Naive thymus-derived CD8-positive, alpha-beta T cell (primary cell): ENCODE measurements at regions not wholly inside any gene's neighbourhood (a gene's known extent, or its start where the extent isn't known, plus 50 kb on each side); places are given as distances from the start of the nearest gene placed in this dataset. TPM values are rescaled to one million over a fixed set of nuclear protein-coding genes. Genes with fewer than 3 reads are reported as not detected.
"Not testable (repeated sequence)": the region's sequence is repeated elsewhere in the genome, so short reads cannot be mapped to it uniquely, and the experiment has no call there.

Experiments
- ATAC-seq, 2 donors: fragments of 150-1000 bp; cut with Tn5 transposase in 1 of 2; sonication (Bioruptor Pico), chemical (Tn5 transposase) in 1 of 2; 1 replicate in 1 of 2; 2 replicates in 1 of 2; pipeline ENCODE4 v1.10.0; 2021; ENCODE audit warnings: mild to moderate bottlenecking in 2 of 2, moderate library complexity in 2 of 2
- POLR2A ChIA-PET: fragments of 350-600 bp; sonication (Branson Sonifier 250); formaldehyde crosslinking; loops from one replicate; lab custom pipeline; 2021; ENCODE audit warnings: antibody characterized with exemption; lab: Charles Lee
- DNase-seq, 10 donors: peaks; one replicate each; pipeline versions ENCODE4 v3.0.0 to v3.0.0-alpha.2; 2020 to 2022
- H3K27ac Mint-ChIP-seq, 10 donors: one replicate each; pipeline ENCODE4 v1.8.0; 2020 to 2022; ENCODE audit warnings: mild to moderate bottlenecking in 10 of 10, mixed read lengths in 10 of 10, moderate library complexity in 4 of 10, inconsistent platforms in 1 of 10
- H3K27me3 Mint-ChIP-seq, 5 donors: one replicate each; pipeline ENCODE4 v1.8.0; 2021 to 2022; ENCODE audit warnings: mixed read lengths in 5 of 5
- H3K36me3 Mint-ChIP-seq, 3 donors: one replicate each; pipeline ENCODE4 v1.8.0; 2020 to 2022; ENCODE audit warnings: mixed read lengths in 3 of 3, mild to moderate bottlenecking in 2 of 3, inconsistent platforms in 1 of 3
- H3K4me1 Mint-ChIP-seq, 4 donors: one replicate each; pipeline ENCODE4 v1.8.0; 2021 to 2022; ENCODE audit warnings: mixed read lengths in 4 of 4
- H3K4me3 Mint-ChIP-seq, 10 donors: one replicate each; pipeline ENCODE4 v1.8.0; 2020 to 2022; ENCODE audit warnings: mild to moderate bottlenecking in 10 of 10, mixed read lengths in 10 of 10, moderate library complexity in 6 of 10, inconsistent platforms in 1 of 10
- H3K9me3 Mint-ChIP-seq, 9 donors: one replicate each; pipeline ENCODE4 v1.8.0; 2020 to 2022; ENCODE audit warnings: mixed read lengths in 9 of 9, mild to moderate bottlenecking in 3 of 9, inconsistent platforms in 1 of 9, moderate library complexity in 1 of 9
- microRNA-seq: library from miRNA; unstranded; fragments of <30 nt; microRNA quantifications from one replicate; pipeline ENCODE4 v1.2.0, GENCODE V29; 2022; ENCODE audit warnings: borderline microRNAs expressed

DNA sequence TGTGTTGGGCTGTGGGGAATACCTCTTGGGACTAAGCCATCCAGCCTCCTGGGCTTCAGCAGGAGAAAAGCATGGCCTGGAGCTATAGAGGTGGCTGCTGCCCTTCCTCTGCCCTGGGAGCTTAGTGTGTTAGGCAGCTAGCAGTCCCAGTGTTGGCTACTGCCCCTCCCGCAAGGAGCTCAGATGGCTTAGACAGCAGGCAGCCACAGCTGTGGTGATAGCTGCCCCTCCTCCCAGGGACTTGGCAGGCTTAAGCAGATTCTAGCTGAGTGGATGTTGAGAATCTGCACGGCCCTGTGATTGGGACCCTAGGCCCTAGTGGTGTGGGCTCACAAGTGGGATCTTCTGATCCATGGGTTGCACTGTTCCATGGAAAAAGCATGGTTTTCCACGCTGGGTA is 264.5 kb downstream of the TDRD3 start:
- Mint-ChIP-seq H3K9me3 (peaks cover 0 to 35% (median 6%) of the 10 kb centered on the region in 9 donors), H3K4me1 (peaks cover 0 to 3% (median 0%) of the 10 kb centered on the region in 4 donors), H3K27ac (no peak overlapping the region), H3K4me3 (no peak overlapping the region), H3K27me3 (peaks cover 0 to 9% (median 0%) of the 10 kb centered on the region in 5 donors), H3K36me3 (no peaks in the 10 kb centered on the region)
- ATAC-seq (no peak), DNase-seq (no peak)
- POLR2A ChIA-PET, result no interaction called here

DNA sequence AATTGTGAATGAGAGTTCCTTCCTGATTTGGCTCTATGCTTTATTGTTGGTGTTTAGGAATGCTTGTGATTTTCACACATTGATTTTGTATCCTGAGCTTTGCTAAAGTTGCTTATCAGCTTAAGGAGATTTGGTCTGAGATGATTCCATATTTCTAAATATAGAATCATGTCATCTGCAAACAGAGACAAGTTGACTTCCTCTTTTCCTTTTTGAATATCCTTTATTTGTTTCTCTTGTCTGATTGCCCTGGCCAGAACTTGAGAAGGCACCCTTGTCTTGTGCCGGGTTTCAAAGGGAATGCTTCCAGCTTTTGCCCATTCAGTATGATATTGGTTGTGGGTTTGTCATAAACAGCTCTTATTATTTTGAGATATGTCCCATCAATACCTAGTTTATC is 260.6 kb downstream of the TDRD3 start:
- H3K27me3 Mint-ChIP-seq, H3K4me1 Mint-ChIP-seq, H3K36me3 Mint-ChIP-seq, DNase-seq, ATAC-seq, POLR2A ChIA-PET, H3K27ac Mint-ChIP-seq, H3K4me3 Mint-ChIP-seq: not testable (repeated sequence)
- H3K9me3 Mint-ChIP-seq, result peaks cover 0 to 28% (median 1%) of the 10 kb centered on the region in 9 donors

DNA sequence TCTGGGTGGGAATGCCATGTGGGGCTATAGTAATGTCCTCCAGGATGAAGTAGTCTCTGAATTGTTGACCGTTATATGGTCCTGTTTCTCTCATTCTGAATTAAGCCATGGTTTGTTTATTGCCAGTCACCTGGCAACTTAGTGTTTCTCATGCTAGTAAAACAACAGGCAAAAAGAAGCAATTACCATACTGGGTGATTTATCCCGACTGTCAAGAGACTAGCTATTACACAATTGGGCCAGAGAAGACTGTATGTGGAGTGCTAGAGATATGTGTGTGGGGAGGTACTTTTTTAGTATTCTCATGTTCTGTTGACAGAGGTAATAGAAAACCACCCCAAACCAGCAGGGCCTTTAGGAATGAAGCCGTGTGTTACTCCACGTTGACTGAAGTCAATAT is 258.2 kb downstream of the TDRD3 start:
- H3K36me3 Mint-ChIP-seq, result no peaks in the 10 kb centered on the region
- H3K4me3 Mint-ChIP-seq, result no peak overlapping the region

DNA sequence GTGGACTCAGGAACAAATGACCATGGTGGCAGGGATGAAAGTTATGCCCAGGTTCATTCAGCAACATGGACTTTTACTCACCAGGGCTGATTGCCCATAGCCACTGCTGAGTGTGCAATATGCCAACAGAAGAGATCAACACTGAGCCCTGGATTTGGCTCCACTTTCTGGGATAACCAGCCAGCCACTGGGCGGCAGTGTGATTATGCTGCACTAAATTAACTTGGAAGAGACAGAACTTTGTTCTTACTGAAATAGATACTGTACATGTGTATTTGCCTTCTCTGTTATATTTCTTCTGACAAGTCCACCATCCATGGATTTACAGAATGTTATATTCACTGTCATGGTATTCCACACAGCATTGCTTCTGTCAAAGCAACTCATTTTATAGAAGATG is 257.4 kb downstream of the TDRD3 start:
- Mint-ChIP-seq H3K4me1 (no peaks in the 10 kb centered on the region), H3K27ac (peak overlapping the region in 1 of 10 donors; percentile 1), H3K4me3 (no peak overlapping the region), H3K36me3 (no peaks in the 10 kb centered on the region), H3K27me3 (peaks cover 0 to 1% (median 0%) of the 10 kb centered on the region in 5 donors), H3K9me3 (peaks cover 0 to 13% (median under 1%) of the 10 kb centered on the region in 9 donors)
- POLR2A ChIA-PET, result no interaction called here
- no peak for ATAC-seq
- no peak for DNase-seq

More for the DNA sequence above, 258.2 kb downstream of the TDRD3 start:
- Mint-ChIP-seq H3K4me1 (no peaks in the 10 kb centered on the region), H3K27me3 (peaks cover 0 to 1% (median under 1%) of the 10 kb centered on the region in 5 donors), H3K9me3 (peaks cover 0 to 21% (median 1%) of the 10 kb centered on the region in 9 donors), H3K27ac (no peak overlapping the region)
- DNase-seq (no peak), ATAC-seq (no peak)
- POLR2A ChIA-PET, result no interaction called here

DNA sequence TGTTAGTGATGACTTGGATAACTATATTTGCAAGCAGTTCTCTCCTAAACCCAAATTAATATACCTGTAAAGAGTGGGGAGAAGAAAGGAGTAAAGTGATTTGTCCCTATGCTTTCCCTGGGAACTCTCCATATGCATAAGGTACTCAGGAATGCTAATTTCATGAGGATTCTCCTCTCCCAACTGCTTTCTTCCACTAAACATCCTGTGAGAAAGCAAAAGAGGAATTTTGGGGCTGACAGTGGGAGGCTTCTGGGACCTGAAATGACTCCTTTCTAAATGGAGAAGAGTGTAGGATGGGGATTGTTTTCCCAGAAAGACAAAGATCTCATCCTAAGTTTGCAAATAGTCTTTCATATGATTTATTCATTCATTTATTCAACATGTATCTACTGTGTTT is 250.5 kb downstream of the TDRD3 start:
- Mint-ChIP-seq H3K36me3 (peaks cover 0 to 5% (median 0%) of the 10 kb centered on the region in 3 donors), H3K27me3 (peaks cover 1 to 27% (median 4%) of the 10 kb centered on the region in 5 donors), H3K9me3 (peaks cover 0 to 11% (median 2%) of the 10 kb centered on the region in 9 donors), H3K4me1 (no peaks in the 10 kb centered on the region), H3K27ac (no peak overlapping the region), H3K4me3 (no peak overlapping the region)
- DNase-seq (no peak), ATAC-seq (no peak)
- POLR2A ChIA-PET, result no interaction called here

DNA sequence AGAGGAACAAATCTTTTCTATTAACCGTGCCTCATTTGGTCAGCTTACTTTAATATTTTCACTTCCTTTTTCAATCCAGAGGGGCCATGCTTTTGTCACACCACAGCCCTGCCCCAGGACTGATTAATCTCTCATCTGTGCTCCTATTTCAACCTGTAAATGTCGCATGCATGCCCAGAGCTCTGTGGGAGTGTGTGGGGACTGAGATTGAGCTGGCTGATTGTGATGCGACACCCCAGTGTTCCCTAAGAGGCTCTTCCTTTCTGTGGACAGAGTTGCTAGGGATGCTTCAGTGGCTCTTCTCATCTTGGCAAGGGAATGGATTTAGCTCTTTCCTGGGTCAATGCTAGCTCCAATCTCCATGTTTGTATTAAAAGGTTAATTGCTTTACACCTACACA is 249.6 kb downstream of the TDRD3 start:
- Mint-ChIP-seq H3K4me3 (no peak overlapping the region), H3K27ac (no peak overlapping the region), H3K4me1 (no peaks in the 10 kb centered on the region), H3K9me3 (peaks cover 0 to 11% (median 2%) of the 10 kb centered on the region in 9 donors), H3K36me3 (peaks cover 0 to 8% (median 0%) of the 10 kb centered on the region in 3 donors), H3K27me3 (peaks cover 1 to 27% (median 4%) of the 10 kb centered on the region in 5 donors)
- no peak for ATAC-seq
- POLR2A ChIA-PET, result no interaction called here
- DNase-seq, result no peak

DNA sequence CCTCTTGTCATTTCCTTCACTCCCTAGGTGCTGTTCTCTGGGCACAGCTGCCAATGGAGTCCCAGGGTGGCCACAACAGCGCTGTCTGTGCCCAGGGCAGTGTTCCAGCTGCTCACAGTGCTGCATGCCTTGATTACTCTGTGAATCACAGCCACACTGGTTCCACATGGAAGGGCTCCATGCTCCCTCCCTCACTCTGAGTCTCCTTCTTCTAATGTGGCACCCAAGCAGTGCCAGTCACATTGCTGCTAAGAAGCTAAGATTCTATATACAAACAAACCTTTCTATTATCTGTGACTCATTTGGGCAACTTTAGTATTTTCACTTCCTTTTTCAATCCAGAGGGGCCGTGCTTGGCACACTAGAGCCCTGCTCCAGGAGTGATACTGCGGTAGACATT is 248.7 kb downstream of the TDRD3 start:
- Mint-ChIP-seq H3K27me3 (peaks cover 0 to 27% (median 4%) of the 10 kb centered on the region in 5 donors), H3K27ac (no peak overlapping the region), H3K9me3 (peaks cover 0 to 11% (median 2%) of the 10 kb centered on the region in 9 donors), H3K4me1 (no peaks in the 10 kb centered on the region), H3K36me3 (peaks cover 0 to 8% (median 0%) of the 10 kb centered on the region in 3 donors), H3K4me3 (no peak overlapping the region)
- POLR2A ChIA-PET, result no interaction called here
- ATAC-seq (no peak), DNase-seq (no peak)

DNA sequence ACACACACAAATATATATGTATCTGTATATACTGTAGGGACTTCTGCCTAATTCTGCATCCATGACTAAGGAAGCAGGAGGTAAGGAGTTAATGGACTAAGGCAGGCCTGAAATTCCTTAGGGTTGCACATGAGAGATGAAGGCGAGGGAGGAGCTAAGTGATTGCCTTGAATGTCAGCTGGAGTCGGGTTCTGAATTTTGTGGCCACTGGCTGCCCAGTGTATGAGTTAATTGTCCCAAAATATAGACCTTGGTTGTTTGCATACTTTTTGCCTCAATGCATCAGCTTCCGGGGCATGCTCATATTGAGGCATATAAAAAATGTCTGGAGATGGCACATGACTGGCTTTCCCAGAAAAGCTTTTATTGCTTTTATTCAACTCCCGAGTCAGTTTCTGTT is 245.5 kb downstream of the TDRD3 start:
- peaks cover 0 to 8% (median 0%) of the 10 kb centered on the region in 3 donors for H3K36me3 Mint-ChIP-seq
- no peak for DNase-seq
- POLR2A ChIA-PET, result no interaction called here
- peaks cover 0 to 32% (median 4%) of the 10 kb centered on the region in 5 donors for H3K27me3 Mint-ChIP-seq
- no peak overlapping the region for H3K4me3 Mint-ChIP-seq
- no peaks in the 10 kb centered on the region for H3K4me1 Mint-ChIP-seq
- H3K27ac Mint-ChIP-seq, result no peak overlapping the region
- ATAC-seq, result no peak
- peaks cover 0 to 11% (median 2%) of the 10 kb centered on the region in 9 donors for H3K9me3 Mint-ChIP-seq

DNA sequence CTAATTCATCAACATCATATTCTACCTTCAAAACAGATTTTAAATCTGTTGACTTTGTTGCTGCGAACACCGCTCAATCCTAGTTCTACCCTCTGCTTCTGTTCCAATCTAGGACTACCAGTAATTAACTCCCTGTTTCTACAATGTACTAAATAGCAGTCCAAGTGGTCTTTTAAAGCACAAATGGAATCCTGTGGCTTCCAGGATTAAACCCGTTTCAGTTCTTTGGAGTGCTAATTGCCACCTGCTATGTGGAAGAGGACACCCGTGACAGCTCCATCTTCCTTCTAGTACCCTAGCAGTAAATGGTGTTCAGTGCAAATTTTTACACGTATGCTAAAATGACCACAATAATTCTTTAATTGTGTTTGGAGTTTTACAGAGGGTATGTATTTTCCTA is 232.1 kb downstream of the TDRD3 start:
- POLR2A ChIA-PET, result no interaction called here
- no peak for ATAC-seq
- no peak overlapping the region for H3K4me3 Mint-ChIP-seq
- H3K27me3 Mint-ChIP-seq, result peaks cover 4 to 17% (median 6%) of the 10 kb centered on the region in 5 donors
- H3K27ac Mint-ChIP-seq, result no peak overlapping the region
- no peaks in the 10 kb centered on the region for H3K36me3 Mint-ChIP-seq
- H3K4me1 Mint-ChIP-seq, result no peaks in the 10 kb centered on the region
- no peak for DNase-seq
- H3K9me3 Mint-ChIP-seq, result peaks cover 0 to 6% (median 0%) of the 10 kb centered on the region in 9 donors

DNA sequence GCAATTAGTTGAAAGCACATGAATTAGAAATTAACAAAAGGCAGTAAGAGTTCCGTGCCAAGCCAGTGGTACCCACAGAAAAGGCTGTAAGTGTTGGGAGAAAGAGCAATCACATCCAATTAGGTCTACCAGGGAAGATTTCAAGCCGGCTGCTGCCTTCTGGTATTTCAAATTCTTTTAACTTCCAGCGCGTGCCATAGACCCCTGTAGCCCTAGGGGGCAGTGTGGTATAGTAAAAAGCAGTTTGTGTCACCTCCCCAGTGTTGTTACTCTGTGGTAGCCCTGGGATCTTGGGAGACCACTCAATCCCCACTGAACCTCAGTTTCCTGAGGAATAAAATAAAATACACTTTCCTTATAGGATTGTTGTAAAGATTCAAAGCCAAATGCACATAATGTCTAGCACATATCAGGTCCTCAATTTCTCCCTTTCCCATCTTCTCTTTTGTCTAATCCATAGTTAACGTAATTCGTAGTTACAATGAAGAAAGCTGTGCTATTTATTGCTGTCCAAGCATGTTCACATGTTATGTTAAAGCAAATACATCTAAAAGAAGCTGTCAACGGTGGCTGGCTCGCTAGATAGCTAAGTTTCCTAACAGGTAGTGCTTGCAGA is 230.2 kb downstream of the TDRD3 start:
- H3K27me3 Mint-ChIP-seq, result peaks cover 6 to 21% (median 10%) of the 10 kb centered on the region in 5 donors
- no peak for DNase-seq
- no peak overlapping the region for H3K27ac Mint-ChIP-seq
- ATAC-seq, result no peak
- H3K36me3 Mint-ChIP-seq, result no peaks in the 10 kb centered on the region
- no peak overlapping the region for H3K4me3 Mint-ChIP-seq
- POLR2A ChIA-PET, result no interaction called here
- H3K9me3 Mint-ChIP-seq, result peaks cover 0 to 6% (median 0%) of the 10 kb centered on the region in 9 donors
- H3K4me1 Mint-ChIP-seq, result no peaks in the 10 kb centered on the region

Small RNAs in the stretch of these regions (microRNA-seq; reads per million reads assigned to microRNA genes)
- gene MIR3169, result not detected
